ENCODE measurements at regions not wholly inside any gene's neighbourhood (a gene's known extent, or its start where the extent isn't known, plus 50 kb on each side); places are given as distances from the start of the nearest gene placed in this dataset.

DNA sequence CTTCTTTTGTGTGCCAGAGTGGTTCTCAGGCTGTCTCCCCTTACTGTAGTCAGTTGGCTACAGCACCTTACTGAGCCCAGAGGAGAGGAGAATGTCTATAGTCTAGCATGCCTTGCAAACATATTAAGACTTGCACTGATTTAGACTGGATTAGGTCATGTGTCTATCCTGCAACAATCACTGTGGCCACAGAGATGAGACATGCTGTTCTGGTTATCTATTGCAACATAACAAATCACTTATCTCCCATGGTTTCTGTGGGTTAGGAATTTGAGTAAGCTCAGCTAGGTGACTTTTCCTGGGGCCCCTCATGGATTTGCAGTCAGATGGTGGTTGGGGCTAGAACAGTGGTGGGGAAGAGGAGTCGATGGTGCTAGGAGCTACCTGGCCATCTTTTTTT is 261.3 kb downstream of the SOD2 start:
- TF ChIP-seq POLR2A (IDR thresholded peaks at IDR 0.05) (no peak), CTCF (IDR thresholded peaks at IDR 0.05) (no peak)
- Histone ChIP-seq H3K36me3 (no peaks in the 10 kb centered on the region), H3K27me3 (no peaks in the 10 kb centered on the region), H3K4me1 (peaks cover 0 to 7% of the 10 kb centered on the region in 2 donors), H3K27ac (no peak overlapping the region), H3K4me3 (replicated peaks in 1 of 3) (no peak overlapping the region), H3K9me3 (no peaks in the 10 kb centered on the region)
- 100% methylated on average over 1 of the region's 1 CpG for WGBS, 2 donors
- intact Hi-C loops (cut with DNase I) = no loop called here
- DNase-seq = no peak

DNA sequence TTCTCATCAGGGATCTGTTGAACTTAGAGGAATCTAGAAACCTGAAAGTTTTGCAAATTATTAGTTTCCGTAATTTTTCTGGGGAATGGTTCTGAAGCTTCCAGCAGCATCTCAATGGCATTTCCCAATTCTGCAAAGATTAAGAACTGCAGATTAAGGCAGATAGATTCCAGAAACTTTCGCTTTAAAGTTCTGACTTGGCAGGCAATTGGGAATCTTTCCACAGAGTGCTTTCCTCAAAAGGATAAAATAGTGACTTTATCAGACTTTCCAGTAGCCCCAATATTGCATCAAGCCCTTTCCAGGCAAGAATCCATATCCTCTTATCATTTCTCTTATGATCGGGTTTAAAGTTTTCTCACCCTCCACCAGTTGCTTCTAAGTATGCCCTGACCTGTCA is 261.1 kb downstream of the FNDC1 start:
- WGBS, 2 donors = 83 to 87% methylated on average over 3 of the region's 3 CpGs
- TF ChIP-seq POLR2A (IDR thresholded peaks at IDR 0.05) (no peak), CTCF (IDR thresholded peaks at IDR 0.05) (no peak)
- intact Hi-C loops (cut with DNase I) = no loop called here
- no peak overlapping the region for H3K4me3 ChIP-seq (replicated peaks in 1 of 3)
- H3K27ac ChIP-seq = no peak overlapping the region
- H3K9me3 ChIP-seq = no peaks in the 10 kb centered on the region
- no peaks in the 10 kb centered on the region for H3K36me3 ChIP-seq
- H3K4me1 ChIP-seq = peaks cover 0 to 7% of the 10 kb centered on the region in 2 donors
- no peaks in the 10 kb centered on the region for H3K27me3 ChIP-seq
- no peak for DNase-seq

- intact Hi-C loops (cut with DNase I) = no loop called here
- 67 to 69% methylated on average over 2 of the region's 2 CpGs for WGBS, 2 donors
- no peaks in the 10 kb centered on the region for H3K27me3 ChIP-seq
Measured at GRCh38 chr6:159429433-159429832, 260.2 kb downstream of the FNDC1 start.

GRCh38 chr6:159427771-159428170 is 258.6 kb downstream of the FNDC1 start:
- Histone ChIP-seq H3K27ac (no peak overlapping the region), H3K27me3 (no peaks in the 10 kb centered on the region), H3K4me3 (replicated peaks in 1 of 3) (no peak overlapping the region), H3K36me3 (no peaks in the 10 kb centered on the region), H3K9me3 (no peaks in the 10 kb centered on the region), H3K4me1 (no peaks in the 10 kb centered on the region)
- DNase-seq = no peak
- intact Hi-C loops (cut with DNase I) = no loop called here
- 75 to 81% methylated on average over 3 of the region's 3 CpGs for WGBS, 2 donors
- no peak for TF ChIP-seq POLR2A (IDR thresholded peaks at IDR 0.05)
- TF ChIP-seq CTCF (IDR thresholded peaks at IDR 0.05) = no peak

More at GRCh38 chr6:159429433-159429832, 260.2 kb downstream of the FNDC1 start:
- no peaks in the 10 kb centered on the region for H3K36me3 ChIP-seq
- H3K27ac ChIP-seq = no peak overlapping the region
- no peaks in the 10 kb centered on the region for H3K9me3 ChIP-seq
- no peak for DNase-seq
- H3K4me1 ChIP-seq = peaks cover 0 to 3% of the 10 kb centered on the region in 2 donors
- no peak overlapping the region for H3K4me3 ChIP-seq (replicated peaks in 1 of 3)
- TF ChIP-seq CTCF (IDR thresholded peaks at IDR 0.05) (no peak), POLR2A (IDR thresholded peaks at IDR 0.05) (no peak)

DNA sequence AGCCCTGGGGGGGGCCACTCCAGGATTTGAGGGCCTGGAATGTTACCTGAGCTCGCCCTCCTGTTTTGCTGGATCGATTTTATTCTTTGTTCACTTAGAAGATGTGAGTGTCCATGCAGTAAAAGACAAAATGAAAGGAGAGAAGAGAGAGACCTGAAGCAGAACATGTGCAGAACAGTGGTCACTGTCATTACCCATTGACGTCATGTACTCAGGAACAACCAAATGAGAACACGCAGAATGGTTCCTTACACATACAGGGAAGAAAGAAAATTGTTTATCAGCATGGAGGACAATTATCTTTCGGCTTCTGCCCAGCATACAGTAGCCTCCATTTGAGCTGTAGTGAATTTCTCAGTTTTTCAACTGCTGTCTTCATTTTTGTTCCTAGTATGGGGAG is 258.1 kb downstream of the FNDC1 start:
- Histone ChIP-seq H3K4me1 (peaks cover 0 to 4% of the 10 kb centered on the region in 2 donors), H3K9me3 (no peaks in the 10 kb centered on the region), H3K36me3 (no peaks in the 10 kb centered on the region), H3K4me3 (replicated peaks in 1 of 3) (no peak overlapping the region), H3K27me3 (no peaks in the 10 kb centered on the region), H3K27ac (no peak overlapping the region)
- DNase-seq = no peak
- WGBS, 2 donors = 71 to 72% methylated on average over 5 of the region's 5 CpGs
- TF ChIP-seq POLR2A (IDR thresholded peaks at IDR 0.05) (no peak), CTCF (IDR thresholded peaks at IDR 0.05) (no peak)
- intact Hi-C loops (cut with DNase I) = no loop called here

All from thyroid gland (tissue), 4 donors.